Gastroesophageal sphincter (tissue), 4 donors: ENCODE measurements at regions not wholly inside any gene's neighbourhood (a gene's known extent, or its start where the extent isn't known, plus 50 kb on each side); places are given as distances from the start of the nearest gene placed in this dataset.

Source experiments
- ATAC-seq: fragments of 150-250 bp; one replicate; pipeline ENCODE4 v1.9.1; 2016; ENCODE audit warnings: mild to moderate bottlenecking, moderate library complexity
- H3K27ac ChIP-seq, 4 donors: fragments of 200-600 bp; sonication (generic) in 3 of 4; 1 replicate in 3 of 4; 2 replicates in 1 of 4; pipeline ENCODE4 v1.5.1; 2016 to 2019
- H3K27me3 ChIP-seq: fragments of 200-600 bp; sonication (generic); one replicate; pipeline ENCODE4 v1.5.1; 2019
- H3K36me3 ChIP-seq, 2 donors: fragments of 200-600 bp; sonication (generic); one replicate each; pipeline ENCODE4 v1.5.1; 2019; ENCODE audit warnings: control low read depth in 1 of 2
- H3K4me1 ChIP-seq, 3 donors: fragments of 200-600 bp; sonication (generic); 1 replicate in 2 of 3; 2 replicates in 1 of 3; pipeline ENCODE4 v1.5.1; 2016 to 2019; ENCODE audit warnings: control low read depth in 2 of 3
- H3K4me3 ChIP-seq, 2 donors: fragments of 200-600 bp; sonication (generic); one replicate each; pipeline ENCODE4 v1.5.1; 2019; ENCODE audit warnings: mild to moderate bottlenecking in 1 of 2, moderate library complexity in 1 of 2
- H3K9me3 ChIP-seq, 3 donors: fragments of 200-600 bp; sonication (generic); one replicate each; pipeline ENCODE4 v1.5.1; 2017 to 2019; ENCODE audit warnings: control low read depth in 2 of 3
- EP300 ChIP-seq: sonication (generic); formaldehyde crosslinking; IDR thresholded peaks from one replicate; pipeline ENCODE4 v1.6.1; 2017; ENCODE audit warnings: antibody characterized with exemption, mild to moderate bottlenecking
- POLR2A ChIP-seq, 2 donors: fragments of 450-650 bp; IDR thresholded peaks; one replicate each; pipeline ENCODE4 v1.6.1; 2017; ENCODE audit warnings: antibody characterized with exemption in 2 of 2, mild to moderate bottlenecking in 2 of 2, moderate library complexity in 1 of 2
- POLR2AphosphoS5 ChIP-seq: sonication (generic); formaldehyde crosslinking; IDR thresholded peaks from one replicate; pipeline ENCODE4 v1.6.1; 2017; ENCODE audit warnings: antibody characterized with exemption
- WGBS, 2 donors: methylation state at CpG; one replicate each; pipeline ENCODE4 v1.1.5; 2018; ENCODE audit warnings: low coverage in 1 of 2; 5-methylcytosine and 5-hydroxymethylcytosine counted together
- TF ChIP-seq, protein P1 (sequence below), 4 experiments: fragments of 200-600 bp in 2 of 4; fragments of 450-650 bp in 2 of 4; sonication (generic) in 1 of 4; IDR thresholded peaks; one replicate each; pipeline ENCODE4 v1.5.1; 2017 to 2019; ENCODE audit warnings: antibody characterized with exemption in 4 of 4, mild to moderate bottlenecking in 2 of 4, moderate library complexity in 2 of 4

DNA sequence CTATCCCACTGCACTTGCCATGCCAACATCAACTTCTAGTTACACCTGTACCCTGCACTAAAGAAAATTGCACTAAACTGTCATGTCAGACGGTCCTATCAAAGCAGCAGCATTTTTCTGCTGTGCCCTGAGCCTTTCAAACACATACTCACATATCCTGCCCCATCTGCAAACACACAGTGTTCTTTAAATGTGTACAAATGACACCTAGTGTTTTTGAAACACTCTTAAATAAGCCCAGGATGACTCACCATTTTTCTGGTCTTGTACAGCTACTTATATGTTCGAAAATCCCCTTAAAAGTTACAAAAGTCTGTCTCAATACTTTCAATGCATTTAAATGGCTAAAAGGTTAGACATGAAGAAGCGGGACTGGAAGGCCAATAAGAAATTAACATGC is 346.7 kb upstream of the PPARGC1A start:
- no peak for ATAC-seq
- WGBS, 2 donors: 83 to 86% methylated on average over 3 of the region's 3 CpGs
- Histone ChIP-seq H3K4me1 (no peaks in the 10 kb centered on the region), H3K36me3 (no peaks in the 10 kb centered on the region), H3K27me3 (no peaks in the 10 kb centered on the region), H3K9me3 (no peaks in the 10 kb centered on the region), H3K4me3 (no peak overlapping the region), H3K27ac (no peak overlapping the region)
- TF ChIP-seq, protein P1, sequence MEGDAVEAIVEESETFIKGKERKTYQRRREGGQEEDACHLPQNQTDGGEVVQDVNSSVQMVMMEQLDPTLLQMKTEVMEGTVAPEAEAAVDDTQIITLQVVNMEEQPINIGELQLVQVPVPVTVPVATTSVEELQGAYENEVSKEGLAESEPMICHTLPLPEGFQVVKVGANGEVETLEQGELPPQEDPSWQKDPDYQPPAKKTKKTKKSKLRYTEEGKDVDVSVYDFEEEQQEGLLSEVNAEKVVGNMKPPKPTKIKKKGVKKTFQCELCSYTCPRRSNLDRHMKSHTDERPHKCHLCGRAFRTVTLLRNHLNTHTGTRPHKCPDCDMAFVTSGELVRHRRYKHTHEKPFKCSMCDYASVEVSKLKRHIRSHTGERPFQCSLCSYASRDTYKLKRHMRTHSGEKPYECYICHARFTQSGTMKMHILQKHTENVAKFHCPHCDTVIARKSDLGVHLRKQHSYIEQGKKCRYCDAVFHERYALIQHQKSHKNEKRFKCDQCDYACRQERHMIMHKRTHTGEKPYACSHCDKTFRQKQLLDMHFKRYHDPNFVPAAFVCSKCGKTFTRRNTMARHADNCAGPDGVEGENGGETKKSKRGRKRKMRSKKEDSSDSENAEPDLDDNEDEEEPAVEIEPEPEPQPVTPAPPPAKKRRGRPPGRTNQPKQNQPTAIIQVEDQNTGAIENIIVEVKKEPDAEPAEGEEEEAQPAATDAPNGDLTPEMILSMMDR (IDR thresholded peaks at IDR 0.05): no peak
- TF ChIP-seq POLR2AphosphoS5 (no peak), POLR2A (IDR thresholded peaks at IDR 0.05) (no peak), EP300 (no peak)

DNA sequence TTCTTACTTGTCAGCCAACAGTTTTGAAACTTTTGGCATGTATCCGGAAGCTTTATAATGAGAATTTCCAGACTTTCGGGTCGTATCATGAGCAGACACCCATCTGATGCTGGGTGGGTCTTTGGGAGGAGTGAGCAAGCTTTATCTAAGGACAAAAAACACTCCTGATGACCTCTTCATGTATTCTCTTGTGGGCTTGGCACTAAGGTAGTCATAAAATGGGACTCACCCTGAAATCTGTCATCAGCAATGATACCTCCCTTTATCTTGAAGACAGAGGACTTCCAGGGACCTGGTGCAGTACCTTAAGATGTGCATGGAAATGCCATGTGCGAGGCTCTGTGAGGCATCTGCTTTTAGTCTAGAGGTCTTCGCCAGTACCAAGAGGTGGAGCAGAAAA is 346.3 kb upstream of the PPARGC1A start:
- TF ChIP-seq POLR2AphosphoS5 (no peak), POLR2A (IDR thresholded peaks at IDR 0.05) (no peak), EP300 (no peak)
- TF ChIP-seq, protein P1 (IDR thresholded peaks at IDR 0.05): no peak
- Histone ChIP-seq H3K9me3 (no peaks in the 10 kb centered on the region), H3K36me3 (no peaks in the 10 kb centered on the region), H3K4me3 (no peak overlapping the region), H3K4me1 (no peaks in the 10 kb centered on the region), H3K27me3 (no peaks in the 10 kb centered on the region), H3K27ac (no peak overlapping the region)
- WGBS, 2 donors: 90 to 100% methylated on average over 2 to 5 of the region's 5 CpGs
- ATAC-seq: no peak

DNA sequence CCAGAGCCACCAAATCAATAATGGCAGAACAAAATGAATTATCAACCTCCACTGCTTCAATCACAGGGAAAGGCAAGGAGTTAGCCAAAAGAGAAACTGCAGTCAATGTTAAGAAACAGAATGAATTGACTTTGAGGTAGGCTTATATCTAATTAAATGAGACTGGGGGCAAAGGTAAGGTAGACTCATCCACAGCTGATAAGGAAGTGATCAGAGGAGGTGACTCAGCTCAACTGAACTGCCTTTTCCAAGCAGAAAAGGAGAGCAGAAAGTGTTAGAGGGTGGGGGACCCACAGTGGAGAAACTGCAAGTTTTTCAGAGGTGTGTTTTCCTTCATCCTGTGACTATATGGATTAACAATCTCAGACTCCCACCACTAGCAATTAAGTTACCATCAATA is 345.8 kb upstream of the PPARGC1A start:
- Histone ChIP-seq H3K9me3 (no peaks in the 10 kb centered on the region), H3K4me3 (no peak overlapping the region), H3K36me3 (no peaks in the 10 kb centered on the region), H3K27ac (no peak overlapping the region), H3K27me3 (no peaks in the 10 kb centered on the region), H3K4me1 (no peaks in the 10 kb centered on the region)
- ATAC-seq: no peak
- TF ChIP-seq POLR2A (IDR thresholded peaks at IDR 0.05): no peak
- TF ChIP-seq, protein P1 (IDR thresholded peaks at IDR 0.05): no peak
- no peak for TF ChIP-seq POLR2AphosphoS5
- TF ChIP-seq EP300: no peak

DNA sequence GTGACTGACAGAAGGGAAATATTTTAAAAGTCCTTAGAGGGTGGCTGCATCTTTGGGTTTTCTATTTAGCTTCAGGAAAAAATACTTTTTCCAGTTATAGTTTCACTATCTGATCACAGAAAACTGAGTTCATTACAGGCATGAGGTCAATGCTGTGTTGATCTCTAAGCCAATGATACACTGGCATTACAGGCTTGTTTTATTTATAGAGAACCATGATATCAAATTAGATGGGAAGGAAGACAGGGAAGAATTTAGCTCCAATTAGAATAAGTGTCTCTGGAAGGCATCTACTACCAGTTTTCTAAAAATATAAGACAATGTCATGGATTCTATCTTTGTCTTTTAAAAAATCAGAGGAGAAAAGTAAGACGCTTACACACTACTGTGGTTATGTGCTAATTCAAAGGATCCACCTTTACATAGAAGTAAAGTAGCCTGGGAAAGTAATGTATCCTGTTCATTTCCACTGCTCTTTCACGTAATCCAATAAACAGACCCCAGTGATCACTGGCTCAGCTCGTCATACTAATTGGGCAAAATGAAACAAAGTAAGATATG is 344.5 kb upstream of the PPARGC1A start:
- WGBS, 2 donors: 72 to 85% methylated on average over 3 of the region's 3 CpGs
- no peak for ATAC-seq
- H3K4me1 ChIP-seq: no peaks in the 10 kb centered on the region
- H3K9me3 ChIP-seq: no peaks in the 10 kb centered on the region
- H3K36me3 ChIP-seq: no peaks in the 10 kb centered on the region
- H3K27ac ChIP-seq: no peak overlapping the region
- TF ChIP-seq POLR2AphosphoS5: no peak
- no peaks in the 10 kb centered on the region for H3K27me3 ChIP-seq
- H3K4me3 ChIP-seq: no peak overlapping the region

DNA sequence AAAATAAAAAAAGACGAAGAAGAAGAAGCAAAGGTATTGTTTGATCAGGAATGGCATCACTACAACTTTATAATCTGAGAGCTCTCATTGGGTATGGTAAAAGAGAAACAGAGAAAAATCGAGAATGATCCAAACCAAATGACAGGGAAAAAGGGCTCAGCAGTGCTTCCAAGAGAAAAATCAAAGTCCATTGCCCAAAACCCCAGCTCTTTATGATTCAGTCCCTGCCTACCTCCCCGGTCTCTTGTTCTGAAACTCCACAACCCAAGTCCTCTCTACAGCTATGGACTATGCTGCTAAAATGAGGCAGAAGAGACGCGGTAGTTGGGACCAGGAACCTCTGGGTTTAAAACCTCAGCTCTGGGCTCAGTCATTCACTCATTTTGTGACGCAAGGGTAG is 341.1 kb upstream of the PPARGC1A start:
- TF ChIP-seq POLR2A (IDR thresholded peaks at IDR 0.05) (no peak), POLR2AphosphoS5 (no peak), EP300 (no peak)
- TF ChIP-seq, protein P1 (IDR thresholded peaks at IDR 0.05): no peak
- Histone ChIP-seq H3K36me3 (no peaks in the 10 kb centered on the region), H3K4me3 (no peak overlapping the region), H3K9me3 (no peaks in the 10 kb centered on the region), H3K4me1 (no peaks in the 10 kb centered on the region), H3K27me3 (no peaks in the 10 kb centered on the region), H3K27ac (no peak overlapping the region)
- no peak for ATAC-seq
- WGBS, 2 donors: 94% methylated on average over 3 of the region's 6 CpGs
